DOHH2 (cell line): ENCODE measurements at regions not wholly inside any gene's neighbourhood (a gene's known extent, or its start where the extent isn't known, plus 50 kb on each side); places are given as distances from the start of the nearest gene placed in this dataset.
"Not testable (repeated sequence)": the region's sequence is repeated elsewhere in the genome, so short reads cannot be mapped to it uniquely, and the experiment has no call there.

Source experiments
- H3F3A ChIP-seq: fragments of 200-600 bp; sonication (generic), shearing (Covaris generic); 2 replicates; pipeline ENCODE4 v1.6.0; 2016; ENCODE audit warnings: antibody characterized with exemption, mild to moderate bottlenecking; ENCODE audit not compliant: control insufficient read depth, insufficient read depth
- H3K27ac ChIP-seq: fragments of 200-600 bp; sonication (generic); 2 replicates; pipeline ENCODE4 v1.5.1; 2014; ENCODE audit warnings: low read depth, mild to moderate bottlenecking, low read length, moderate library complexity
- H3K27me3 ChIP-seq: fragments of 200-600 bp; sonication (generic); 2 replicates; pipeline ENCODE4 v1.6.1; 2014; ENCODE audit warnings: mild to moderate bottlenecking, low read length, mixed read lengths; ENCODE audit not compliant: control insufficient read depth
- H3K36me3 ChIP-seq: fragments of 200-600 bp; sonication (generic); 2 replicates; pipeline ENCODE4 v1.6.1; 2014; ENCODE audit warnings: mild to moderate bottlenecking, low read length, moderate library complexity, mixed read lengths; ENCODE audit not compliant: control insufficient read depth
- H3K4me1 ChIP-seq: fragments of 200-600 bp; sonication (generic); 2 replicates; pipeline ENCODE4 v1.6.1; 2014; ENCODE audit warnings: mild to moderate bottlenecking, low read length, mixed read lengths; ENCODE audit not compliant: control insufficient read depth
- H3K4me2 ChIP-seq: fragments of 200-600 bp; sonication (generic); 2 replicates; pipeline ENCODE4 v1.6.0; 2014; ENCODE audit warnings: mild to moderate bottlenecking, low read length, moderate library complexity
- H3K4me3 ChIP-seq: fragments of 200-600 bp; sonication (generic); 2 replicates; pipeline ENCODE4 v1.5.1; 2014; ENCODE audit warnings: mild to moderate bottlenecking, low read length, mixed read lengths
- H3K79me2 ChIP-seq: fragments of 200-600 bp; sonication (generic); 2 replicates; pipeline ENCODE4 v1.6.1; 2014; ENCODE audit warnings: mild to moderate bottlenecking, low read length, mixed read lengths; ENCODE audit not compliant: control insufficient read depth
- H3K9me2 ChIP-seq: fragments of 200-600 bp; sonication (generic); replicated peaks from 2 replicates; pipeline ENCODE4 v1.6.1; 2014; ENCODE audit warnings: mild to moderate bottlenecking, low read length, mixed read lengths; ENCODE audit not compliant: control insufficient read depth
- H3K9me3 ChIP-seq: fragments of 200-600 bp; sonication (generic); 2 replicates; pipeline ENCODE4 v1.6.1; 2014; ENCODE audit warnings: antibody characterized with exemption, low read length, mixed read lengths; ENCODE audit not compliant: control insufficient read depth, insufficient read depth
- H4K20me1 ChIP-seq: fragments of 200-600 bp; sonication (generic); 2 replicates; pipeline ENCODE4 v1.6.0; 2014; ENCODE audit warnings: low read depth, mild to moderate bottlenecking, antibody characterized with exemption, low read length, moderate library complexity; ENCODE audit not compliant: control insufficient read depth, insufficient read depth
- CTCF ChIP-seq: fragments of 200-600 bp; sonication (generic); IDR thresholded peaks from one replicate; pipeline ENCODE4 v1.5.1; 2014; ENCODE audit warnings: antibody characterized with exemption, mild to moderate bottlenecking, low read depth, low read length; ENCODE audit not compliant: poor library complexity, severe bottlenecking
- EZH2phosphoT487 ChIP-seq: fragments of 200-600 bp; sonication (generic); IDR thresholded peaks from 2 replicates; pipeline ENCODE4 v1.6.1; 2017; ENCODE audit warnings: borderline replicate concordance, mild to moderate bottlenecking, antibody characterized with exemption, low read length, moderate library complexity, mixed read lengths

DNA sequence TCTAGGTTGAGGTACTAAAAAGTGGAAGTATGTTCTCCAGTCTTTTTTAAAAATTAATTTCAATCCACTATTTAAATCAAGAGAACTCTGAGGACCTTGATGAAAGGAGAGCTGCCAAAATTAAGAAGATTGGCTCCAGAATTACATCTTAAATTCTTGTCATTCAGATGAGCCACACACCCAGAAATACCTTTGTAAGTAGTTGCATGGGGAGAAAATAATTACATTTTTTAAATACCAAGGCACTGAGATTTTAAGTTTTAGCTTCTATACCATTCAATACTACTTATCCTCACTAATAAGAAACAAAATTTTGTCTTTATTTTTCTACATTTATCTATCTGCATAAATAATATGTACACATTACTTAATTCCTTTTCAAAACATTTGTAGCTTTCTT, 1132.8 kb downstream of the OTOL1 start:
- Histone ChIP-seq H3K27ac (no peak overlapping the region), H3K9me2 (no peaks in the 10 kb centered on the region), H3K4me2 (no peak overlapping the region), H3K9me3 (no peaks in the 10 kb centered on the region; the same call in 1 of the 2 replicates), H3K4me1 (no peaks in the 10 kb centered on the region), H3K27me3 (no peaks in the 10 kb centered on the region), H3F3A (no peaks in the 10 kb centered on the region), H3K4me3 (no peak overlapping the region), H3K36me3 (no peaks in the 10 kb centered on the region), H3K79me2 (no peaks in the 10 kb centered on the region), H4K20me1 (no peaks in the 10 kb centered on the region)
- TF ChIP-seq EZH2phosphoT487 (no peak), CTCF (no peak)

GRCh38 chr3:162632672-162633071, 1136.1 kb downstream of the OTOL1 start:
- TF ChIP-seq CTCF (no peak), EZH2phosphoT487 (no peak)
- Histone ChIP-seq H3F3A (no peaks in the 10 kb centered on the region), H4K20me1 (no peaks in the 10 kb centered on the region), H3K27ac (no peak overlapping the region), H3K4me2 (no peak overlapping the region), H3K4me1 (no peaks in the 10 kb centered on the region), H3K9me2 (no peaks in the 10 kb centered on the region), H3K36me3 (no peaks in the 10 kb centered on the region), H3K79me2 (no peaks in the 10 kb centered on the region), H3K9me3 (no peaks in the 10 kb centered on the region; the same call in 1 of the 2 replicates), H3K27me3 (no peaks in the 10 kb centered on the region), H3K4me3 (no peak overlapping the region)

DNA sequence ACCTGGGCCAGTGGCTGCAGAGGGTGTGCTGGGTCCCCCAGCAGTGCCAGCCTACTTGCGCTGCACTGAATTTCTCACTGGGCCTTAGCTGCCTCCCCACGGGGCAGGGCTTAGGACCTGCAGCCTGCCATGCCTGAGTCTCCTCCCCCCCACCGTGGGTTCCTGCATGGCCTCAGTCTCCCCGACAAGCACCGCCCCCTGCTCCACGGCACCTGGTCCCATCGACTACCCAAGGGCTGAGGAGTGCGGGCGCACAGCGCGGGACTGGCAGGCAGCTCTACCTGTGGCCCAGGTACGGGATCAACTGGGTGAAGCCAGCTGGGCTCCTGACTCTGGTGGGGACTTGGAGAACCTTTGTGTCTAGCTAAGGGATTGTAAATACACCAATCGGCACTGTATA, 1143.6 kb downstream of the OTOL1 start:
- not testable (repeated sequence) for H3K4me2 ChIP-seq, H3K4me3 ChIP-seq, H3K27me3 ChIP-seq, H3K9me3 ChIP-seq, H3K9me2 ChIP-seq, H3F3A ChIP-seq, H3K27ac ChIP-seq, H3K36me3 ChIP-seq, H3K4me1 ChIP-seq, H3K79me2 ChIP-seq, H4K20me1 ChIP-seq

DNA sequence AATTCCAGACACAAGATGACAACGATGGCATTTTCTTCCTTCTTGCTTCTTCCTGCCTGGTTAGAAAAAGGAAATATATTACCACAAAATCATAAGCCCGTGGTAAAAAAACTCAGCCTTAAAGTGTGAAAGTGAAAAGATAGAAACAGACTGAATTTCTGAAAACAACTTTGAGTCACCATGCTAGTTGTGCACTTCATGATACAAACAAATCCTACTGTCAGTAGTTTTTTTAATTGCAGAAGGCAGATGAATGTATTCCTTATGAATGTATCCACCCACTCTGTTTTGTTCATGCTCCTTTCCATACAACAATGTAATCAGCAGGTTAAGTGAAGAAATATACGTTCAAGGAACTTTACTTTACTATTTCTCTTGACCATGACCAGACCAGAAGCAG, 1144.7 kb downstream of the OTOL1 start:
- no peaks in the 10 kb centered on the region for H3F3A ChIP-seq
- no peak overlapping the region for H3K4me2 ChIP-seq
- no peak overlapping the region for H3K4me3 ChIP-seq
- H4K20me1 ChIP-seq, result no peaks in the 10 kb centered on the region
- H3K27ac ChIP-seq, result no peak overlapping the region
- H3K36me3 ChIP-seq, result no peaks in the 10 kb centered on the region
- no peak for TF ChIP-seq CTCF
- no peak for TF ChIP-seq EZH2phosphoT487
- H3K9me2 ChIP-seq, result no peaks in the 10 kb centered on the region
- no peaks in the 10 kb centered on the region for H3K79me2 ChIP-seq
- no peaks in the 10 kb centered on the region for H3K9me3 ChIP-seq
- H3K4me1 ChIP-seq, result no peaks in the 10 kb centered on the region
- H3K27me3 ChIP-seq, result no peaks in the 10 kb centered on the region
